Kidney tubule cell (primary cell): ENCODE measurements at regions not wholly inside any gene's neighbourhood (a gene's known extent, or its start where the extent isn't known, plus 50 kb on each side); places are given as distances from the start of the nearest gene placed in this dataset.
"Not testable (repeated sequence)": the region's sequence is repeated elsewhere in the genome, so short reads cannot be mapped to it uniquely, and the experiment has no call there.

Source experiments
- DNase-seq: peaks from one replicate; pipeline ENCODE4 v3.0.0-alpha.2; 2018; ENCODE audit warnings: low spot score

DNA sequence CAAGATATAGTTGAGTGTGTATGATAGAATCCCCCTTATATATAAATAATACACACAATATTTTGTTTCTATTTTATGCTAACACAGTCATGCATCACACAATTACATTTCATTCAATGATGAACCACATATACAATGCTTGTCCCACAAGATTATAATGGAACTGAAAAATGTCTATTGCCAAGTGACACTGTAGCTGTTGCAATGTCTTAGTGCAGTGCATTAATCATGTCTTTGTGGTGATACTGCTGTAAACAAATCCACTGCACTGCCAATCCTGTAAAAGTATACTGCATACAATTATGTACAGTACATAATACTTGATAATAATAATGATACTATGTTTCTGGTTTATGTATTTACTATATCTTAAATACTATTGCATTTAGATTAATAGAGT is 512.1 kb upstream of the CNTN3 start:
- no peak for DNase-seq

DNA sequence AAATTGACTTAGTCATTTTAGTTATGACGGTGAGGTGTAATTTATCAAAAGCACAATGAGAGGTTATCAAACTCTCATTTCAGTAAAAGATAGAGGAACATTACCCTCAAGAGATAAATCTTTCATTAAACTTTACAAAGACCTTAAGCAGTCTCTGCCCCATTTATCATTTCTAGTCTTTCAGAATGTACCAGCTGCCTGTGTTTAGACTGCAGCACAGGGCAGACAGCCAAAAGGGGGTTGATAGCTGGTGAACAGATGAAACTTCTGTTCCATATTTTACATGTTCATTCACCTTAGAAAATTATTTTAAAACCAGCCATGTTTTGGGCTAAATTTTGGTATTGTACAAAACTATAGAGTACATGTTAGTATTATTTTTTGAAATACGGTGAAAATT is 514.6 kb upstream of the CNTN3 start:
- DNase-seq, result no peak

GRCh38 chr3:75136100-75136897 is 521.8 kb upstream of the CNTN3 start:
- DNase-seq, result peak; percentile 32

GRCh38 chr3:75138345-75138744 is 523.9 kb upstream of the CNTN3 start:
- no peak for DNase-seq

- peak; percentile 40 for DNase-seq
Observed at GRCh38 chr3:75140904-75141615, 523.1 kb upstream of the FRG2C start.

- no peak for DNase-seq
Observed at GRCh38 chr3:75144406-75144805, 519.7 kb upstream of the FRG2C start.

DNA sequence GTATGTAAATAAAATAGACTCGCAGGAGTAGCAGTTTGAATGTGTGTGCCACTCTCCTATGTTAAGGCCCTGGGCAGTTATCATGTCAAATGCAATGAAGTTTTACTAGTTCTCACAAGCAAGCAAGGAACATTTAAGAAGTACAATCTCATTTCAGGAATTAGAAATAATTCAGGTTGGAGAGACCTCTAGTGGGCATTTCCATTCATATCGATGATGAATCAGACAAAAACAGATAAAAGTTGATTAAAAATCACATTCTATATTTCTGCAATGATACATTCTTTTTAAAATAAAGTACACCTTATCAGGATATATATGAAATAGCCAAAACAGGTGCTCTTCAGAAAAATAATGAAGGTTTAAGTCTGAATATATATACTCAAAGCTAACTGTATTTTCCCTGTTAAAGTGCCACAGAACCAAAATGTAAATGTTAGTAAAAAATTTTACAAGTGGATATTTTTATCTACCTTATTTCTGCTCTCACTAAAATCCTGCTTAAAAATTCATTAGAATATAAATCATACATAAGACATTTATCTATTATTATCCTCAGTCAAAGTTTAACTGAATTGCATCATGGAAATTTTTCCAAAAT is 492.4 kb upstream of the FRG2C start:
- peak; percentile 14 for DNase-seq

GRCh38 chr3:75176937-75177336 is 487.2 kb upstream of the FRG2C start:
- no peak for DNase-seq

DNA sequence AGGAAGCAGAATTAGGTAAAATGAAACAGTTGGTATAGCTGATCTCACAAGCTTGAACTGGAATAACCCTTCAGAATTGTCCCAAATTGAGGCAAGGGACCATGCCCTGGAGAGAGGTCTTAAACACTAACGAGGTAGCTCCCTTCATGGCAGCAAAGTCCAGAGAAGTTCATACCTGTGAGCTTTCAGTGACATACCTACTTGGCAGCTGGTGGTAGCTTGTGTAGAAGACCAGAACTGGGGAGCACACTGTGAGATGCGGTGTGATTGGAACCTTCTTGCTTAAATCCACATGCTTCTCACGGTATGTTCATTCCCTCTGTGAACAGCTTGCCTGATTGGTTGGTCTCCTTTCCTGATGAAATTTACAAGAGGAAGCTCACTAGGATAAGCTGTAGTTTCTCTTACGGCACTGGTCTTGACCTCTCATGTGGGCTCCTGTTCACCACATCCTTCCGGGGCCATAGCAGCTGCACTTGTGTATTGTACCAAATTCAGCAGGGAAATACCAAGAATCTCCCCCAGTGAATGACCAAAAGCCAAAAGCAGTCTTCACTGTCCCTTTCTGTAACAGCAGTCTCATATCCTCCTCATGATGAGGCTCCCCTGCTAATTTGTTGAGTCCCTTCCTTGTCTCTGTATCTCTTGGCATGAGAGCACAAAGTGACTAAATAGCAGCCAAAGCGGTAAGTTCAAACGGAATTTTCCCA is 483.7 kb upstream of the FRG2C start:
- peak; percentile 22 for DNase-seq

DNA sequence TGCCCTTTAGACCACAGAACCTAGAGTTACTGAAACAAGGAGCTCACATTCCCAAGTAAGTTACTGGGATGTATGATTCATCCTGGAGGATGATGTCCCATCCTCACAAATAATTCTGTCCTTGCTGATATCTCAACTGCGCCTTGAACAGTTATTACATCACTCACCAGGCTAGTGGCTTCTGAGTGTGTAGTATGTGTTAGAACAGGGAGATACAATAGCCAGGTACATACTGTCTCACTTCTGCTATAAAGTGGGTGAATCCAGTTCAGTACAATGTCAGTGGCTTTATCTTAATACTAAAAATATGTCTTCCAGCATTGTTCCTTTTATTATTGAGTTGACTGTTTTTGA is 483.2 kb upstream of the FRG2C start:
- DNase-seq, result no peak

DNA sequence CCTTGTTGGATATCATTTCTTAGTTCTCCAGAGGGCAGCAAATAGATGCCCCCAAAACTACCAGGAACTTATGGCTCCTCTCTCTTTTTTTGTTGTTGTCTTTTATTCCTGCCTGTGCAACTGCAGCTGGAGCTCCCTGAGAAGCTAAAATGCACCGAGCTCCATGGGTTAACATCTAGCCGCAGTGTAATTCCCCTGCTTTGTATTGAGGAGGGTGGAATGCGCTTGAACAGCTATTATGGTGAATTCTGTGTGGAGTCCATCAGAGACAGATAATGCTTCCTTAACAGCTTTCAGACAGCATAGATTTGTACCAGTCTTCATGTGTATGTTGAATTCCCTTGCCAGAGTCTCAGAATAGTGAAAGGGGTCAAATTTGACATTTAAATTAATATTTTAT is 475.2 kb upstream of the FRG2C start:
- no peak for DNase-seq

DNA sequence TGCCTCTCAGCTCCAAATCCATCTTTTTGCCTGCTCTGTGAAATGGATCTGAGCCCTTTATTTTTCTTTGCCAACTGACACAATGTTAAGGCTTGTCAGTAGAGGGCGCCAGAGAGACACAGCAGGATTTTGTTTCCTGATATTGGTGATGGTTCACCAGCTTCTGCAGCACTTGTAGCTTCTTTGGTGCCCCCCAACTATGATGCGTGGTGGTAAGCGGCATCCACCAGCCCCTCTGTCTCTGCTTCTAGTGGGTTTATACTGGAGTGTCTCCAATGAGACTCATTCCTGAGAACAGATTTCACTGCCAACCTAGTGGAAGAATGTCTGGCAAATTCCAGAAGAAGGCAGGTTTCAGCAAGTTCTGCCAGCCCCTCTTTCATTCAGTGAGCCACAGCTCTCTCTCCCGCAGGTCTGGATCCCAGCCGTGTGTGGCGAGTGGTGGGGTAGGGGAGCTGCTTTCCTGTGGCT is 471.9 kb upstream of the FRG2C start:
- peak; percentile 50 for DNase-seq

DNA sequence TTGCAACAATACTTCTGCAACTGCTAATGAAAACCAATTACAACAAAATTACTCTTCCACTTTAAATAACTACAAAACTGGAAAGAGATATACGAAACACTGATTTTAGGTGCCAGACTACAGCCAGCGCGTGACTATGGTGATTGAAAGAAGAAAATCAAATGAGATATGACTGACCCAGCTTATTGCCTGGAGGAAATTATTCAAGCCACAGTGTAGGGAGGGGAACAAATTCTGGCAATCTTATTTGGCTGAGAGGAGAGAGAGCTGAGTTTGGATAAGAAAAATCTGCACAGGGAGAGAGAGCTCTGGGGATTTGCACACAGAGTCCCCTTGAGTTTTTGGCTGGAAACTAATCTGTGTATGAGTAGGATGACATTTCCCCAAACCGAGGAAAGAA is 470.3 kb upstream of the FRG2C start:
- DNase-seq, result no peak

DNA sequence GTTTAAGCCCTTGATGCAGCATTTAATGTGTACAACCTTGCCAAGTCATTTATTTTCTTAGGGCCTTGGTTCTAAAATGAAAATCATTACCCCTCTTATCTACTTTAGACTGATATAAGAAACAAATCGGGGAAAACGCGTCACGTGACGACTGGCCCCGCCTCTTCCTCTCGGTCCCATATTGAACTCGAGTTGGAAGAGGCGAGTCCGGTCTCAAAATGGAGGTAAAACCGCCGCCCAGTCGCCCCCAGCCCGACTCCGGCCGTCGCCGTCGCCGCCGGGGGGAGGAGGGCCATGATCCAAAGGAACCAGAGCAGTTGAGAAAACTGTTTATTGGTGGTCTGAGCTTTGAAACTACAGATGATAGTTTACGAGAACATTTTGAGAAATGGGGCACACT is 449.8 kb upstream of the FRG2C start:
- not testable (repeated sequence) for DNase-seq

- no peak for DNase-seq
Observed at GRCh38 chr3:75218577-75218976, 445.6 kb upstream of the FRG2C start.

DNA sequence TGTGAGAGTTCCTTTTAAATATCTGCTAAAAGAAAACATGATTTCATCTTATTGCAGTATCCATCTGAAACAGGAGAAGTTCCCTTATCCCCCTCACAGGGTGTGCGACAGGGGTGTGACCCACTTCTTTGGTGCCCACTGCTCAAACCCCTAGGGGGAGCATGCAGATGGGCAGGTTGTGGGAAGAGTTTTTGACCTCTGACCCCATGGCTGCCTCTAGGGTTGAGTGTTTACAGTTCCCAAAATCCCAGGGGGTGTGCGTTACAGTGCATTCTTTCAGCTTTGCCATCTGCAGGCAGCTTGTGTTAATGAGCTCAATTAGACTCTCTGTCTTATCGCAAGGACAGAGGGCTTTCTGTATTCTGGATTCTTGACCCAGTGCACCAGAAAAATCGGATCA is 443.2 kb upstream of the FRG2C start:
- DNase-seq, result no peak

DNA sequence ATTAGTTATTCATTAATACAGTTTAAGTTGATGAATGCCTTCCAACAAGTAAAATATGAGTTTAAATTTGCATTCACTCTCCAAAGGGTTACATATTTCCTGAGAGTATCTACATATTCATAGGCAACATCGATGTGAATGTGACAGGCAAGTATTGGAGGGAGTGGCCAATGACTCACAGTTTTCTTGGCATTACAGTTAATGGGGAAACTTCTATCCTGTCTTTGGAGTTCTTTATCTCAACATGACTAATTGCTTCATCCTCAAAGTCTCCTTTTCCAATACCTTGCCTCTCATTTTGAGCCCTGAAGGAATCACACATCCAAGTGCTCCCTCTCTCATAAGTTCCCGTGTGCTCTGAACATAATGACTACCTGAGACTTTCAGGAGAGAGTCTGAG is 439.7 kb upstream of the FRG2C start:
- peak; percentile 8 for DNase-seq

DNA sequence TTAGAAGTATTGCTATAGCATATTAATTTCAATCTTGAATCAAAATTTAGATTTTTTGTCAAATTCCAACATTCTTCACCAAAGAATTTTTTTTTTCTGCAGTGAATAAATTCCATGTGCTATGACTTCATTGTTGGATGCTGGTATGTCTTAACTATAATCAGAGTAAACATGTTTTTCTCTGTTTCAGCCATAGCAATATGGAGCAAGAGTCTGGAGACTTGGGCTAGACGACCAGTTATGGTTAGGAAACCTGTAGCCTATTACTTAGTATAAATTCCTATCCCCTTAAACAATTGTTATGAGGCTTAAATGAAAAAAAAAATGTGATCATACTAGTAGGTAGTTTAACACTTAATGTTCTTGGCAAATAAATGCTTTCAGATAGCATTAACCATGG is 431.9 kb upstream of the FRG2C start:
- no peak for DNase-seq

GRCh38 chr3:75235631-75236030 is 428.5 kb upstream of the FRG2C start:
- no peak for DNase-seq

DNA sequence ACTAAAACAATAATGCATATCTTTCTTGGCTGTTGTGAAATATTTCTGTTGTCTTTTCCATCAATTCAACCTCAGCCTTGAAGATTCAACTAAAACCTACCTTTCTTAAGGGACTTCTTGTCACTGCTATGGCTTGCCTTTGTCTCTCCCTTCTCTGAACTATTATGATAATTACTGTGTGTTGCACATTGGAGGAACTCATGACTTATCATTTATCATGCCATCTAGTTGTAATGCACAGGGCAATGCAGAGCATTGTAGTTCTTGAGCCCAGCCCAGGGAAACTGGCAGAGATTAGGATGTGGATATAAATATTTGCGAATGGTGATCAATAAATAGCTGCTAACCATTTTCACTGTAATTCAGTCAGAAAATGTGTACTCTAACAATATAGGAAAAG is 427.1 kb upstream of the FRG2C start:
- DNase-seq, result no peak

- DNase-seq, result no peak
Observed at GRCh38 chr3:75237477-75237876, 426.7 kb upstream of the FRG2C start.

- not testable (repeated sequence) for DNase-seq
Observed at GRCh38 chr3:75241226-75241962, 422.7 kb upstream of the FRG2C start.
